MM.1S (cell line): ENCODE measurements at regions not wholly inside any gene's neighbourhood (a gene's known extent, or its start where the extent isn't known, plus 50 kb on each side); places are given as distances from the start of the nearest gene placed in this dataset.

Experiments used
- CTCF ChIP-seq: fragments of 300-600 bp; sonication (generic); IDR thresholded peaks from 2 replicates; pipeline ENCODE4 v1.5.1; 2016; ENCODE audit warnings: antibody characterized with exemption, low read length, mixed read lengths
- EZH2 ChIP-seq: fragments of 300-600 bp; sonication (generic); optimal IDR thresholded peaks from 2 replicates; pipeline ENCODE3; 2017; ENCODE audit warnings: low read depth, mild to moderate bottlenecking, antibody characterized with exemption, low read length, mixed read lengths
- EZH2phosphoT487 ChIP-seq: fragments of 300-600 bp; sonication (generic); IDR thresholded peaks from 2 replicates; pipeline ENCODE4 v1.6.1; 2018; ENCODE audit warnings: antibody characterized with exemption, low read length

GRCh38 chr10:123479640-123480039 is 186.5 kb upstream of the GPR26 start:
- TF ChIP-seq CTCF (no peak), EZH2 (no peak), EZH2phosphoT487 (no peak)
